ENCODE measurements at regions not wholly inside any gene's neighbourhood (a gene's known extent, or its start where the extent isn't known, plus 50 kb on each side); places are given as distances from the start of the nearest gene placed in this dataset.
"Not testable (repeated sequence)": the region's sequence is repeated elsewhere in the genome, so short reads cannot be mapped to it uniquely, and the experiment has no call there.

GRCh38 chr1:47684964-47685762, 247.3 kb downstream of the FOXD2 start:
- peak; percentile 84 for DNase-seq (ENCODE audit: low read depth, low spot score)

GRCh38 chr1:47685763-47686066, 247.9 kb downstream of the FOXD2 start:
- no peak for DNase-seq (ENCODE audit: low read depth, low spot score)

- no peak for DNase-seq (ENCODE audit: low read depth, low spot score)
Measured at GRCh38 chr1:47686731-47687630, 249.1 kb downstream of the FOXD2 start.

- no peak for DNase-seq (ENCODE audit: low read depth, low spot score)
Measured at GRCh38 chr1:47687631-47688460, 250.0 kb downstream of the FOXD2 start.

GRCh38 chr1:47688461-47689296, 250.8 kb downstream of the FOXD2 start:
- DNase-seq (ENCODE audit: low read depth, low spot score): no peak

- no peak for DNase-seq (ENCODE audit: low read depth, low spot score)
Measured at GRCh38 chr1:47689894-47690293, 252.1 kb downstream of the FOXD2 start.

- DNase-seq (ENCODE audit: low read depth, low spot score): no peak
Measured at GRCh38 chr1:47690341-47691250, 252.8 kb downstream of the FOXD2 start.

GRCh38 chr1:47691293-47691692, 253.4 kb downstream of the FOXD2 start:
- not testable (repeated sequence) for DNase-seq (ENCODE audit: low read depth, low spot score)

GRCh38 chr1:47692196-47692595, 254.4 kb downstream of the FOXD2 start:
- no peak for DNase-seq (ENCODE audit: low read depth, low spot score)

GRCh38 chr1:47693115-47693514, 255.3 kb downstream of the FOXD2 start:
- DNase-seq (ENCODE audit: low read depth, low spot score): no peak

GRCh38 chr1:47694011-47694890, 256.4 kb downstream of the FOXD2 start:
- no peak for DNase-seq (ENCODE audit: low read depth, low spot score)

- DNase-seq (ENCODE audit: low read depth, low spot score): no peak
Measured at GRCh38 chr1:47696404-47696736, 258.5 kb downstream of the FOXD2 start.

GRCh38 chr1:47696737-47697441, 259.0 kb downstream of the FOXD2 start:
- DNase-seq (ENCODE audit: low read depth, low spot score): no peak

GRCh38 chr1:47697616-47698335, 259.9 kb downstream of the FOXD2 start:
- DNase-seq (ENCODE audit: low read depth, low spot score): no peak

GRCh38 chr1:47699492-47700235, 261.8 kb downstream of the FOXD2 start:
- no peak for DNase-seq (ENCODE audit: low read depth, low spot score)

GRCh38 chr1:47701283-47701682, 263.4 kb downstream of the FOXD2 start:
- DNase-seq (ENCODE audit: low read depth, low spot score): no peak
